ENCODE measurements at regions not wholly inside any gene's neighbourhood (a gene's known extent, or its start where the extent isn't known, plus 50 kb on each side); places are given as distances from the start of the nearest gene placed in this dataset.

- POLR2A ChIA-PET, result no interaction called here
- CTCF ChIA-PET, result no interaction called here
- DNase-seq, result no peak
- Histone ChIP-seq H3K27me3 (replicated peaks in 2 of 5; ENCODE audit: control insufficient read depth in 4 of 5, insufficient read depth in 5 of 5, low read length in 4 of 5) (peaks cover 0 to 9% (median 5%) of the 10 kb centered on the region in 5 experiments), H3K4me1 (ENCODE audit: control extremely low read depth in 1 of 4, control insufficient read depth in 4 of 4, insufficient read depth in 4 of 4, low read length in 3 of 4) (no peaks in the 10 kb centered on the region), H3K4me3 (ENCODE audit: control insufficient read depth in 1 of 7, extremely low read depth in 1 of 7, insufficient read depth in 4 of 7, low read depth in 2 of 7, low read length in 6 of 7) (no peak overlapping the region), H3K36me3 (ENCODE audit: control insufficient read depth in 4 of 4, insufficient read depth in 4 of 4, low read length in 3 of 4) (no peaks in the 10 kb centered on the region), H3K9me3 (ENCODE audit: control extremely low read depth in 1 of 5, control insufficient read depth in 4 of 5, insufficient read depth in 2 of 5, low read depth in 1 of 5, low read length in 4 of 5) (no peaks in the 10 kb centered on the region), H3K27ac (ENCODE audit: insufficient read depth in 1 of 2, low read depth in 1 of 2, low read length in 2 of 2, poor library complexity in 1 of 2, severe bottlenecking in 2 of 2) (no peak overlapping the region)
- WGBS (ENCODE audit: insufficient coverage), result no CpG with 5 or more reads among the region's 2 CpGs
Observed at GRCh38 chr6:79756496-79756895, 125.4 kb downstream of the SH3BGRL2 start.

GRCh38 chr6:79755967-79756366 lies 124.8 kb downstream of the SH3BGRL2 start:
- Histone ChIP-seq H3K4me3 (ENCODE audit: control insufficient read depth in 1 of 7, extremely low read depth in 1 of 7, insufficient read depth in 4 of 7, low read depth in 2 of 7, low read length in 6 of 7) (no peak overlapping the region), H3K4me1 (ENCODE audit: control extremely low read depth in 1 of 4, control insufficient read depth in 4 of 4, insufficient read depth in 4 of 4, low read length in 3 of 4) (no peaks in the 10 kb centered on the region), H3K9me3 (ENCODE audit: control extremely low read depth in 1 of 5, control insufficient read depth in 4 of 5, insufficient read depth in 2 of 5, low read depth in 1 of 5, low read length in 4 of 5) (no peaks in the 10 kb centered on the region), H3K27me3 (replicated peaks in 2 of 5; ENCODE audit: control insufficient read depth in 4 of 5, insufficient read depth in 5 of 5, low read length in 4 of 5) (peaks cover 0 to 9% (median 5%) of the 10 kb centered on the region in 5 experiments), H3K27ac (ENCODE audit: insufficient read depth in 1 of 2, low read depth in 1 of 2, low read length in 2 of 2, poor library complexity in 1 of 2, severe bottlenecking in 2 of 2) (no peak overlapping the region), H3K36me3 (ENCODE audit: control insufficient read depth in 4 of 4, insufficient read depth in 4 of 4, low read length in 3 of 4) (no peaks in the 10 kb centered on the region)
- no peak for DNase-seq
- ChIA-PET CTCF (no interaction called here), POLR2A (no interaction called here)
- 86% methylated on average over 1 of the region's 4 CpGs for WGBS (ENCODE audit: insufficient coverage)
